ENCODE measurements at regions not wholly inside any gene's neighbourhood (a gene's known extent, or its start where the extent isn't known, plus 50 kb on each side); places are given as distances from the start of the nearest gene placed in this dataset.
"Not testable (repeated sequence)": the region's sequence is repeated elsewhere in the genome, so short reads cannot be mapped to it uniquely, and the experiment has no call there.

DNA sequence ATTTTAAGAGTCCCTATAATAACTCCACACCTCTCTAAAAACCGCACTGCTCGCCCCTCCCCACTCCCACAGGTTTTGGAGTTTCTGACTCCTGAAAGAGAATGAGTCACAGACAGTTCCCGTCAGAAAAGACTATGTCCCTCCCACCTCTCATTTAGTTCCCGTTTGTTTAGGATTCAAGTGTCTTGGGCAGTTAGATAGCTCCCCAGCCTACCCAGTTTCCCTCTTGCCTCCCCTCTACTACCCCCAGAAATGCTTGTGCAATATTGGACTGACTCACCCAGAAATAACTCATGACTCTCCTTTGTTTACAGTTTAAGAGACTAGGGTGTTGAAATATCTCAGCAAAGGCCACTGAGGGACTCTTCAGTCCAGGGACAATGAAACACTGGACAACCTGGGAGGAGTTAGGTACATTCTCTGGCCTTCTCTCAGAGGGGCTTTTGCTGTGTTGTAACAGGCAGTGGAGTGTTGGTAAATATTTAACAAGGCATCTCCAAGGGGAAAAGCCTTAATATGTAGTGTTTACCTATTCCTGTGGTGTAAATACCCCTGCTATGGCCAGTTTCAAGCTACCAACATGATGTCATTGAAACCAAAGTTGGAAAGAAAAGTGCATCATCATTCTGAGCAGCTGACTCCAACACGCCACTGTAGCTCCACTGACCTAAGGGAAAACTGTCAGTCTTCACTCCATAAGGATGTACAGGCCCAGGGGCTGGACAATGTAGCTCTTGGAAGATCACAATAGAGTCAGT, 96.1 kb upstream of the CHD2 start:
- DNase-seq (ENCODE audit: low read depth in 2 of 2) = peak; percentile 72 to 80

DNA sequence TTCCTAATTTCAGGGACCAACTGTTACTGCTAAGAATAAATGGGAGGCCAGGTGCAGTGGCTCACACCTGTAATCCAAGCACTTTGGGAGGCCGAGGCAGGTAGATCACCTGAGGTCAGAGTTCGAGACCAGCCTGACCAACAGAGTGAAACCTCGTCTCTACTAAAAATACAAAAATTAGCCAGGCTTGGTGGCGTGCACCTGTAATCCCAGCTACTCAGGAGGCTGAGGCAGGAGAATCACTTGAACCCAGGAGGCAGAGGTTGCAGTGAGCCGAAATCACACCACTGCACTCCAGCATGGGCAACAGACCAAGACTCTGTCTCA, 95.6 kb upstream of the CHD2 start:
- not testable (repeated sequence) for DNase-seq (ENCODE audit: low read depth in 2 of 2)

DNA sequence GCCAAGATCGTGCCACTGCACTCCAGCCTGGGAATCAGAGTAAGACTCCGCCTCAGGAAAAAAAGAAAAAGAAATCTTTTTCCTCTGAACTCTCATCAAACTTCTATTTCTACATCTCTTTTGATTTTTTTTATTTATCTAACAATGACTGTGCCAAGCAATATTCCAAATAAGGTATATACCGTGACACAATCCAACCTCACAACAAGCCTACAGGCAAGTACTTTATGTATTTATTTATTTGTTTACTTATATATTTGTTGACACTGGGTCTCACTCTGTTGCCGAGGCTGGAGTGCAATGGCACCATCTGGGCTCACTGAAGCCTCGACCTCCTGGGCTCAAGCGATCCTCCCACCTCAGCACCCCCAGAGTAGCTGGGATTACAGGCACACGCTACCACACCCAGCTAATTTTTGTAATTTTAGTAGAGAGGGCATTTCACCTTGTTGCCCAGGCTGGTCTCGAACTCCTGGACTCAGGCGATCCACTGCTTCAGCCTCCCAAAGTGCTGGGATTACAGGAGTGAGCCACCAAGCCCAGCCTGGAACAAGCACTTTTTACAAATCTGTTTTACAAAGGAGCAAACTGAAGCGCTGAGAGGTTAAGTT, 94.9 kb upstream of the CHD2 start:
- no peak for DNase-seq (ENCODE audit: low read depth in 2 of 2)

DNA sequence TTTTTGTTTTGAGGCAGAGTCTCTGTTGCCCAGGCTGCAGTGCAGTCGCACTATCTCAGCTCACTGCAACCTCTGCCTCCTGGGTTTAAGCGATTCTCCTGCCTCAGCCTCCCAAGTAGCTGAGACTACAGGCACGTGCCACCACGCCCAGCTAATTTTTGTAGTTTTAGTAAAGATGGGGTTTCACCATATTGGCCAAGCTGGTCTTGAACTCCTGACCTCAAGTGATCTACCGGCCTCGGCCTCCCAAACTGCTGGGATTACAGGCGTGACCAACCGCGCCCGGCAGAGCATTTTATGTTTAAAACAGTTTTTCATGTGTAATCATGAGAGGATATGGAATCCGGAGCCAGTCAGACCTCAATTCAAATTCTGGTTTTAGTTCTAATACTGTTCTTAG, 94.0 kb upstream of the CHD2 start:
- DNase-seq (ENCODE audit: low read depth in 2 of 2) = not testable (repeated sequence)

DNA sequence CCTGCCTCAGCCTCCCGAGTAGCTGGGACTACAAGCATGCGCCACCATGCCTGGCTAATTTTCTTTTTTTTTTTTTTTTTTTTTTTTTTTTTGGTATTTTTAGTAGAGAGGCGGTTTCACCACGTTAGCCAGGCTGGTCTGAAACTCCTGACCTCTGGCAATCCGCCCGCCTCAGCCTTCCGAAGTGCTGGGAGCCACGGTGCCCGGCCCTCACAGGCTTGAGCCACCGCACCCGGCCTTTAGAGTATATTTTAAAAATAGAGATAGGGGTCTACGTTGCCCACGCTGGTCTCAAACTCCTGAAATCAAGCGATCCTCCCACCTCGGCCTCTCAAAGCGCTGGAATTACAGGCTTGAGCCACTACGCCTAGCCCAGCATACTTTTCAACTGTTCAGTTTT, 93.4 kb upstream of the CHD2 start:
- DNase-seq (ENCODE audit: low read depth in 2 of 2) = no peak

DNA sequence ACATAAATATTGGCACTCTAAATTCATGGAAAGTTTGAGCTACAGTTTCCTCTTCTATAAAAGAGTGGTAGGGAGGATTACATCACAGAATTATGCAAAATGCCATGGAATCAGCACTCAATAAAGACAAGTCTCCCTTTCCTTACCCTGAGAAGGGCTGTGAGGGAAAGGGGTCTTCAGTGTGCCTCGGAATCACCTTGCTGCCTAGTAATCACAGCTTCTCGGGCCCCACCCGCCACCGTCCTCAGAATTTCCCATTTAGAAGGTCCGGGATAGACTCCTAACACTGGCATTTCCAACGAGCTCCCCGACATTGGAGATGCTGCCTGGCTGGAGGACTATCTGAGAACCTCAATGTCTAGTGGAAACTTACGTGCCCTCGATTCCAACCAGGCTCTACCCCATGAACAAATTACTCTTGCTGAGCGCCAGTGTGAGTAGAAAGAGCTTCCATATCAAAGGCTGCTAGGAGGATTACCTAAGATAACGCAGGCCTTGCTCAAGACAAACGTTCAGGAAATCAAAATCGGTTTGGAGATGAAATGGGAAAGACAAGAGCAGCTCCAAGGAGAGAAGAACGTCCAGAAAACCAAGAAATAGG, 92.1 kb upstream of the CHD2 start:
- no peak for DNase-seq (ENCODE audit: low read depth in 2 of 2)

DNA sequence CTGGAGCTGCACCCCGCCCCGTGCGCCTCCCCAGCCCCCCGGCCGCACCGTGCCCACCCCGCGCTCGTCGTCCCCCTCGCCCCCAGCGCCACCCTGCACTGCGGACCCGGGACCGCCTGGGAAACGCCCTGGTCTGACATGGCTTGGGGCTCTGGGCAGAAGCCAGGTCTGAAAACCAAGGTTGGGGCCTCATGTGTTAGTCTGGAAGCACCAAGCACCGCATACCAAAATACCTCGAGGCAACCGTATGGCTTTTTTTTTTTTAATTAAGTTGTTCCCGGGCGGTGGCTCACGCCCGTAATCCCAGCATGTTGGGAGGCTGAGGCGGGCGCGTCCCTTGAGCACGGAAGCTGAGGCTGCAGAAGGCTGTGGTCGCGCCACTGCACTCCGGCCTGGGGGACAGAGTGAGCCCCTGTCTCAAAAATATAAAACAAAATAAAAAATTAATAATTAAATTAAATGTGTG, 91.5 kb upstream of the CHD2 start:
- DNase-seq (ENCODE audit: low read depth in 2 of 2) = no peak

DNA sequence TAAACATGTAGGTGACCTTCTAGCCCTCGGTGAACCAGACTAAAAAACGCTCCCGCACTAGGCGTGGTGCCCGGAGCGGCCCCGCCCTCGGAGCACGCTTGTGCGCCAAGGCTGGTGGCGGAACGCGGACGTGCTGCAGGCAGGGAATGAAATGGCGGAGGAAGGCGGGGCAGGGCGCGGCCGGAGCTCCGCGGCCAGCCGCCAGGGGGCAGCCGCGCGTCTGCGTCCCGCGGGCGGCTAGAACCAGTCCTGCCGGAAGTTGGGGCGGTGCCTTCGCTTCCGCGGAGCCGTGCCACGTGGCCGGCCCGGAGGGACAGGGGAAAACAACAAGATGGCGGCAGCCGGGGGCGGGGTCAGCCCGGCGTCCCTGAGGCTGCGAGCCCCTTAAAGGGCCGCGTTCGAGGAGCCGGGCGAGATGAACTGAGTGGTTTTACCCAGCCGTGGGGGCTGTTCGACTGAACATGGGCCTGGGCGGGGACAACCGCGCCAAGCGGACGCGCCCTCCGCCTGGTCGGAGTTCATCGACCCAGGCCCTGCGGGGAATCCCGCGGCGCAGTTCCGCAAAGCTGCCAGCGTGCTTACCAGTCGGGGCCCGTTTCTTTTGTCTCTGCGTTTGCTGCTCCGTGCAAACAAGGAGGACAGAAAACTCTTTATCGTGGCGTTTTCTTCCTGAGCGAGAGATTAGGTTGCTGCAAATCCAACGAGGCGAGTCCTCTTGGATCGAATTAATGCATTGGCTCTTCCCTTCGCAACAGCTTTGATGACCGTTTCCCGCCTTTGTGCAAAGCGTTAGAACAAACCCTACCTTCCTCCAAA, 90.9 kb upstream of the CHD2 start:
- DNase-seq (ENCODE audit: low read depth in 2 of 2) = peak; percentile 96 to 97

DNA sequence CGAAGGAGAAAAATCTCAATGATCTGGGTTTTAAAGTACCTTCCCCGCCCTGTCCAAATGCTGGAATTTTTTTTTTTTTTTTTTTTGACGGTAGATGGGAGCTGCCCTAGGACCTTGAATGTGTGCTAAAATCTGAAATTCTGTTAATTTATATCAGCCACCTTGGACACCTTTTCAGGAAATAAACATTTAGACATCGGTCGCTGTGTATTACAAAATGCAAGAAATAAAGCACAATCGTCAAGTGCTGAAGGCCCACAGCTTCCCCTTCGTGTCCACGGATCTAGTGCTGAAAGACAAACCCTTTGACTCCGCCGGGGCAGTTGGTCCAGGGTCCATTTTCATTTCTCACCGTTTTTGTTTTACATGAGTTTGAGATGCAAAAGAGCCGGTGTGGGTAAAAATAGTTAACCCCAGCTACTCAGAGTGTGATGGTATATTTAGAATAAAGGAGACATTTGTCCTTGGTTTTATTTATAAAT, 90.2 kb upstream of the CHD2 start:
- no peak for DNase-seq (ENCODE audit: low read depth in 2 of 2)

DNA sequence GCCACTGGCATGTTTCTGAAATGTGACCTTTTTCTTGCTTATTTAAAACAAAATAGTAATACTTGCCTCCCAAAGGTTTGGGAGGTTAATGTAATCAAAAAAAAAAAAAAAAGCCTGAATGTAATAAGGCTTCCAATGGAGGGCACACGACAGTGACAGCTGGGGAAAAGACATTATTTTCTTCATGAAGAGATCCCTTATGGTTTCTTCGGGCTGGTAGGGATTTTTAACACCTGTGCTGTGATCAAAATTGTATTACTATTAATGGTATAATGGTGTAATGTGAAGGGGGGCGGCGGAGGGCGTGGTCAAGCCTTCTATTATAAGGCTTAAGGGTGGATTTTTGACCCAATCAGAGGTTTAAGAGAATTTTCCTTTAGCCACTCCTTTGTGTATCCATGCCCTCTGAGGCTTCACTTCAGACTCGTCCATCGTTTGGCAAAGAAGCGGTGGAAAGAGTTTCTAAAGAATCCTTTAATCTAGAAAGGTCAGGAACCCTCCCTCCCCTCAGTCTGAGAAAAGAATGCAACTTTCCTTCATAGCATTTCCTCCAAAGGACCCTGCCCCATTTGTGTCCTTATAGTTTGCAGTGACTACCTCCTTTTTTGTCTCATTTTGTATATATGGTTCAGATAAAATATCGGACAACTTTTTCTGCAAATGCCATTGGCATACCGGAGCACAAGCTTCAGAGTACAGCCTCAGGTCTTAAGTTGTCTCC, 89.5 kb upstream of the CHD2 start:
- peak in 1 of 2 donors; percentile 42 for DNase-seq (ENCODE audit: low read depth in 2 of 2)

DNA sequence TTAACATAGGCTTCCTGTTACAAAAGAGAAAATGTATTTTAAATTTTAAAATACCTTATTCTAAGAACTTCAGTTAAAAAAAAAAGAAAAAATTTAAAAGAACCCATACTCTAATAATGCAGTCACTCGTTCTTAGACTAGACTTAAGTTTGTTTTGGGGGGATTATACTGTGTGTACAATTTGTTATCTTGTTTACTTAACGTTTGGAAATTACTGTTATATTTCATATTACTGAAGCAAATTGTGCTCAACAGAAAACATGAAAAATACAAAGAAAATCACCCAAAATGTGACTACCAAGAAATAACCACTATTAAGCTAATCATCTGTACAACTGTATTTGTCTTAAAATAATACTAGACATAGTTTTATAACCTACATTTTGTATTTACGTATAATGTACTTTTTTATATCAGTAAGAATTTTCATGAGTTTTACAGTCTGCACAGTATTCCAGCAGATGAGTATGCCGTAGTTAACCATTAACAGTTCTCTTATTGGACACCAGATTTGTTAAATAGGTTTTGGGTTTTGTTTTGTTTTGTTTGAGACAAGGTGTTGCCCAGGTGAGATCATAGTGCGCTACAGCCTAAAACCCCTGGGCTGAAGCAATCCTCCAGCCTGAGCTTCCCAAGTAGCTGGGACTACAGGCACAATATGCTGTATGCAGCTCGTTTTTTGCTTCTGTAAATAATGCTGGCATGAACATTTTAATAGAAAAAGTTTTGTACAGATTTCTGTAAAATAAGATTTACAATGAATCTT, 88.8 kb upstream of the CHD2 start:
- DNase-seq (ENCODE audit: low read depth in 2 of 2) = no peak

DNA sequence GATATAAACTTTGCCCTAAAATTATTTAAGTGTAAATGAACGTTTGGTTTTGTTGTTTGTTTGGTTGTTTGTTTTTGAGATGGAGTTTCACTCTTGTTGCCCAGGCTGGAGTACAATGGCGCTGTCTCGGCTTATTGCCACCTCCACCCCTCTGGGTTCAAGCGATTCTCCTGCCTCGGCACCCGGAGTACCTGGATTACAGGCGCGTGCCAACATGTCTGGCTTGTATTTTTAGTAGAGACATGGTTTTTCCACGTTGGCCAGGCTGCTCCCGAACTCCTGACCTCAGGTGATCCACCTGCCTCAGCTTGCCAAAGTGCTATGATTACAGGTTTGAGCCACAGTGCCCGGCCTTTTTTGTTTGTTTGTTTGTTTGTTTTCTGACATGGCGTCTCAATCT, 87.9 kb upstream of the CHD2 start:
- no peak for DNase-seq (ENCODE audit: low read depth in 2 of 2)

DNA sequence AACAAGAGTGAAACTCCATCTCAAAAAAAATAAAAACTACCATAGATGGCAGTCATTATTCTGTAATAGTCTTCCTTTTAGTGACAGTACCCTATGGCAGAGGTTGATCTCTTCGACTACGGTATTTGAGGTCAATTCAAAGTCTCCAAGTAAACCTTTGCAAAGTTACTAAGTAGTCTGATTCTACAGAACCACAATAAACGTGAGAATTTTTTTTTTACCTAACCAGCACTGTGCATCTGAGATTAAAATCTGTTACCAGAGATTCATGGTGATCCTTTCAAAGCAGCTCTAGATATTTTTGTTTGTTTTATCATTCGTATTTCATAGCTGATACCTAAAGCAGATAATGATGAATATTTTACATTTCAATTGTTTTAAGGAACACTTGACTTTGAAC, 86.6 kb upstream of the CHD2 start:
- no peak for DNase-seq (ENCODE audit: low read depth in 2 of 2)

DNA sequence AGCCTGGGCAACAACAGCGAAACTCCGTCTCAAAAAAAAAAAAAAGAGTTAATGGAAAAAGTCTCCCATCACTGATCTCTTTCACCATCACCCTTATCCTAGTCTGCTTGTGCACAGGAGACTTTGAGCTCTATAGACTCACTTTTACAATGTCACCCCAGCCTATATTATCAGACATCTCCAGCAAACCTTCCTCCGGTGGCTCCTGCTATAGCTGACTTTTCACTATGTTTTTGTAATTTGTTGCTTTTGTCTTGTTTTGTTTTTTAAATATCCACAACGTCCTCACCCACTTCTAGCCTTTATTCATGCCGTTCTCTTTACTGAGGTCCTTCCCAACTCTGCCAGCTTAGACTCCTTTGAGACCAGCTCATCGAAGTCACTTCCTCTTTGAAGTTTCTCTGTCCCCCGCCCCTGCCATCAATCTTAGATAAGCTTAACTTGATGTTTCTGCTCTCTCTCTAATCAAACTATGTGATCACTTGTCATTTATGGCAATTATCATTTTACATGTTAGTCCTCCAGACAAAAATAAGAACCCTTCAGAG, 82.7 kb upstream of the CHD2 start:
- no peak for DNase-seq (ENCODE audit: low read depth in 2 of 2)

DNA sequence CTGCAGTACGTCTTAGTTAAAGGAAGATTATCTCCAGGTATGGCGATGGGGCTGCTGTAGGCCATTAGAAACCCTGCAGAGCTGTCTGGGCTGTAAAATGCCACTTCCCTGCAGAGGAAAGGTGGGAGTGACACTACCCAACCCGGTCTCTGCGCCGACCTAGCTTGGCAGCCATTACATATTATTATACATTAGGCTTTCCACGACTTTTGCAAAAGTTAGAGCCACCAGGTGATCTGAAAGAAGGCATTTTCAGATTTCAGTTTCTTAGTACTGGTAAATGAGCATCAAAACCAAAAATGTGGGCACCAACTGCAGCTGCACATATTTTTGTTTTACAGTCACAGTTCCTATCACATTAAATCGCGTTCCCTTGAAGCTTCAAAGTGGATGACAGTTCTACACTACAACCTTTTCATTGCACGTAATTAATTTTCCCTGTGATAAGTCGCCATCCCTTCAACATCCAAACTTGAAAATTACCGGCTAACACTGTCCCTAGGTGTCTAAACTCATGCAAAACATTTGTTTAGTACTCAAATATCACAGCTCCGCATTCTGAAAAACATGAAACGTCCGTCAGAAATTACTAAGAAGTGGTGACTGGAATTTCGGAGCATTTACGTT, 81.4 kb upstream of the CHD2 start:
- DNase-seq (ENCODE audit: low read depth in 2 of 2) = no peak

DNA sequence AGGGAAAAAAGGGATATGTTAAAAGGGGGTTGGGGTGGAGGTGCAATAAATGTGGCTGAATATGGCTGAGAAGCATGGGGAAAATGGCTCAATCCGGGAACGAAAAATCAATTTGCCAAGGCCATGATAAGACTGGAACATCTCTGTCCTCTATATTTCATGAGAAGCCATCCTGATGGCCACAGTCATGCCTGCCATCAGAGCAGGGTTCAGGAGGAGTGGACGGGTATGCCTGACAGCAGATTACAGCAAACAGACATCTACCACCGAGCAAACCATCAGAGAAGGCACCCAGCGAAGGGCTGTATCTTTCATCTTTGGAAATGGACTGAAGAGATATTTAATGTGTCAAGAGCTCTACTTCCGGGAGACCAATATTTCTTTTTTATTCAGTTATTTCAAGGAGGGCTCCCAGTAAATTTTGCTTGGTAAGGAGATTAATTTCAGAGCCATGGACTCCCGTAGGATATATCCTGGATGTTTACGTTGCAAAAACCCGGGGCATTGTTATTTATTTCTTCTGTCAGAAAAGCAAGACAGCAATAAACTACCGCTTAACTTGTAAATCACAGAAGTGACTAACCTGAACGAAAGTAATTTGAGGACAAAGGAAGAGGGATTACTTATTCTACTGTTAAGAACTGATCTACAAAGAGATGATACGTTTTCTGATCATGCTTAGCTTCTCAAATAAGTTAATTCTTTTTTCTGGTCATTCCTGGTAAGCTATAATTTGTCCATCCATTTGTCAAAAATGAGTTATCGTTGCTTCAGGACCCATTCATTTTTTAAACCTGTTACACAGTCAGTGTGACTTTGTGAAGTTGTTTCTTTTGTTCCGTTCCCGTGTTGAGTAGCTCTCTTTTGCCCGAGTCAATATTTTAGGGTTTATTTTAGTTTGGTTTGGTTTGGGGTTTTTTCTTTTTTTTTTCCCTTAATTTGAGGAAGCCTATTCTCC, 80.6 kb upstream of the CHD2 start:
- DNase-seq (ENCODE audit: low read depth in 2 of 2) = no peak

DNA sequence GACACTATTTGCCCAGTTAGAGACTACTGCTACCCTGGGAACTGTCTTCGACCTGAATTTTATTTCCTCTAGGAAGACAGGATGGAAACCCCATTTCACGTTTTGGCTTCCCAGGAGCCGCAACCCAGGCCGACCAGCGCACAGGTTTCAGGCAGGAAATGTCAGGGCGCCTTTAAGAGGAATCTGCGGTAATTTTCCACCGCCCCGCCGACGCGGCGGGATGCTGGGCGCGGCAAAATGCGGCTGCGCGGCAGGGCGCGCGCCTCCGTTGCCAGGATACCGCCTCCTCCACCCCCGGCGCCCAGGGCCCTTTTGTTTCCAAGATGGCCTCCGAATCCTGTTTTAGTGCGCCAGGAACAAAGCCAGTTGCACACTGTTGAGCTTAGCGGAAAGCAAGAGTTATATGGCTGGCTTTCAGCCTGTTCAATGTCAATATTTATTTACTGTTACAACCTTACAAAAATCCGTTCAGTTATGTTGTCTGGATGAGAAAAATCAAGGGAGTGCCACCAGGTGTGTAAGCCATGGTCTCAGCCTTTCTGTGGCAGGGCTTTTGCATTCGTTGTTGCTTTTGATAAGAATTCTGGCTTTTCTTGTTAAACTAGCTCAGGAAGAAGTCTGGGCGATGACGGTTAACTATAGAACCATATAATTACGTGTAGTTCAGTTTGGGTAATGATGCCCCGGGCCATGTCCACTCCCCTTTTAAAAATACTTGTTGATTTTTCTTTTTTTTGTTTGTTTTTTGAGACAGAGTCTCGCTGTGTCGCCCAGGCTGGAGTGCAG, 79.7 kb upstream of the CHD2 start:
- peak; percentile 76 to 78 for DNase-seq (ENCODE audit: low read depth in 2 of 2)

DNA sequence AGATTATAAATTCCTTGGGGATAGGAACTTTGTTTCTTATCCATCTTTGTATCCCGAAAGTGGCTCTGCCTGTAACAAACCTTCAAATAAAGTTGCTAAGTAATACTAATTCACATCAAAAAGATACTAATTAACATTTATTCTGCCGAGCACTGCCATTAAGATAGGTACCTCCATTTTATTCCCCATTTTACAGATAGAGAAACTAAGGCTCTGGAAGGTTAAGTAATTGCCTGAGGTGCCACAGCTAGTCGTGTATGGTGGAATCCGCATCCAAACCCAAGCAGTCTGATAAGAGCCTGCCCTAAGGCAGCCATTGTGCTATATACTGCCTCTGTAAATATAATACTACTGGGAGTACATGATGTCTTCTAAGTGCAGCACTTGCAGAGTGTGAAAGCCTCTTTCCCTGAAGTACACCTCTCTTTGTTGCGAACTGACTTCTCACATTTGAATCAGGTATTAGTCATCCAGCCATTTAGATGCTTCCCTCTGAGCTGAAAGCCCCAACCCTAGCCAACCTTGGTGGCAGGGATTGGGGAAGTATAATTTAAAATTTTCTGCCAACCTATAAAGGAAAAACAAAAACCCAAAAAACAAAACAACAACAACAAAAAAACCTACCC, 78.5 kb upstream of the CHD2 start:
- no peak for DNase-seq (ENCODE audit: low read depth in 2 of 2)
